ENCODE measurements at regions not wholly inside any gene's neighbourhood (a gene's known extent, or its start where the extent isn't known, plus 50 kb on each side); places are given as distances from the start of the nearest gene placed in this dataset.

DNA sequence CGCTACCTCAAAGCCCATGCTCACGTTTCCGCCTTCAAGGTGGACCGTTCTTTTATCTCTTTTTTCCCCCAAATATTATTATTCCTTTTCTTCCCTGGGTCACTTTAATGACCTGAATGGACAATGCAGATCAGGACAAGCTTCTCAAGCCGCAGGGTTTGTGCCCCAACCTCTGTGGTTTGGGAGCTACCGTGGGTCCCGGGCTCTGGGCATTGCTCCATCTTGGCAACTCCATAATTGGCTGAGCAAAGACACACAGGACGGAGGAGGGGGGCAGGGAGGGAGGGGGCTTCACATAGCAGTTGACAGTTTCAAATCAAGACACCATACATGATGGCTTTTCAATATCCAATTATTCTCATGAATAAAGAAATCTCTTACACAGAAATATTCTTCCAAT is 308.1 kb upstream of the FZD8 start:
- TF ChIP-seq POLR2A (IDR thresholded peaks at IDR 0.05), result no peak
- TF ChIP-seq, protein P1, sequence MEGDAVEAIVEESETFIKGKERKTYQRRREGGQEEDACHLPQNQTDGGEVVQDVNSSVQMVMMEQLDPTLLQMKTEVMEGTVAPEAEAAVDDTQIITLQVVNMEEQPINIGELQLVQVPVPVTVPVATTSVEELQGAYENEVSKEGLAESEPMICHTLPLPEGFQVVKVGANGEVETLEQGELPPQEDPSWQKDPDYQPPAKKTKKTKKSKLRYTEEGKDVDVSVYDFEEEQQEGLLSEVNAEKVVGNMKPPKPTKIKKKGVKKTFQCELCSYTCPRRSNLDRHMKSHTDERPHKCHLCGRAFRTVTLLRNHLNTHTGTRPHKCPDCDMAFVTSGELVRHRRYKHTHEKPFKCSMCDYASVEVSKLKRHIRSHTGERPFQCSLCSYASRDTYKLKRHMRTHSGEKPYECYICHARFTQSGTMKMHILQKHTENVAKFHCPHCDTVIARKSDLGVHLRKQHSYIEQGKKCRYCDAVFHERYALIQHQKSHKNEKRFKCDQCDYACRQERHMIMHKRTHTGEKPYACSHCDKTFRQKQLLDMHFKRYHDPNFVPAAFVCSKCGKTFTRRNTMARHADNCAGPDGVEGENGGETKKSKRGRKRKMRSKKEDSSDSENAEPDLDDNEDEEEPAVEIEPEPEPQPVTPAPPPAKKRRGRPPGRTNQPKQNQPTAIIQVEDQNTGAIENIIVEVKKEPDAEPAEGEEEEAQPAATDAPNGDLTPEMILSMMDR (IDR thresholded peaks at IDR 0.05), result no peak
